SK-N-SH (cell line): ENCODE measurements at regions not wholly inside any gene's neighbourhood (a gene's known extent, or its start where the extent isn't known, plus 50 kb on each side); places are given as distances from the start of the nearest gene placed in this dataset.

ENCODE experiments used
- CTCF ChIA-PET: fragments of 300-600, 350-600 bp; formaldehyde crosslinking; extraction: SDS; loops from one replicate; lab custom pipeline; 2021; lab: Yijun Ruan, JAX
- POLR2A ChIA-PET: fragments of 350-600 bp; sonication (Branson Sonifier 250); formaldehyde crosslinking; extraction: SDS; loops from one replicate; lab custom pipeline; 2020; ENCODE audit warnings: antibody characterized with exemption, inconsistent platforms; lab: Yijun Ruan, JAX
- DNase-seq: peaks from one replicate; pipeline ENCODE4 v3.0.0; 2012
- H2AFZ ChIP-seq: fragments of 200-600 bp; sonication (generic); 2 replicates; pipeline ENCODE4 v1.8.1; 2016; ENCODE audit warnings: antibody characterized with exemption, mild to moderate bottlenecking, low read depth
- H3F3A ChIP-seq: fragments of 200-600 bp; sonication (generic); replicated peaks from 2 replicates; pipeline ENCODE3; 2016; ENCODE audit warnings: antibody characterized with exemption, mild to moderate bottlenecking; ENCODE audit not compliant: insufficient read depth
- H3K27ac ChIP-seq, 2 experiments: fragments of 200-500 bp in 1 of 2; fragments of 200-600 bp in 1 of 2; sonication (Bioruptor generic) in 1 of 2; sonication (generic), shearing (Covaris generic) in 1 of 2; 2 replicates each; pipeline versions ENCODE4 v1.5.1 to v1.6.1; 2014 to 2016; ENCODE audit warnings: low read depth in 2 of 2, inconsistent platforms in 1 of 2, low read length in 1 of 2, mild to moderate bottlenecking in 1 of 2, mixed read lengths in 1 of 2
- H3K27me3 ChIP-seq: fragments of 200-600 bp; sonication (generic), shearing (Covaris generic); 2 replicates; pipeline ENCODE4 v1.6.1; 2016; ENCODE audit warnings: mixed run types; ENCODE audit not compliant: insufficient read depth
- H3K36me3 ChIP-seq, 2 experiments: fragments of 200-500 bp in 1 of 2; fragments of 200-600 bp in 1 of 2; sonication (Bioruptor generic) in 1 of 2; sonication (generic) in 1 of 2; replicated peaks in 1 of 2; 2 replicates each; pipeline versions ENCODE3 to v1.5.1; 2014 to 2016; ENCODE audit warnings: low read length in 1 of 2, mild to moderate bottlenecking in 1 of 2; ENCODE audit not compliant: insufficient read depth in 2 of 2, control insufficient read depth in 1 of 2
- H3K4me1 ChIP-seq, 2 experiments: fragments of 200-500 bp in 1 of 2; fragments of 200-600 bp in 1 of 2; sonication (Bioruptor generic) in 1 of 2; sonication (generic), shearing (Covaris generic) in 1 of 2; 2 replicates each; pipeline versions ENCODE4 v1.5.1 to v1.6.1; 2014 to 2016; ENCODE audit warnings: low read depth in 1 of 2, low read length in 1 of 2, mixed run types in 1 of 2; ENCODE audit not compliant: insufficient read depth in 2 of 2, control insufficient read depth in 1 of 2
- H3K4me2 ChIP-seq: fragments of 200-600 bp; sonication (generic), shearing (Covaris generic); 2 replicates; pipeline ENCODE4 v1.6.1; 2017; ENCODE audit warnings: mixed run types
- H3K4me3 ChIP-seq, 2 experiments: fragments of 200-500 bp in 1 of 2; fragments of 200-600 bp in 1 of 2; sonication (Bioruptor generic) in 1 of 2; sonication (generic), shearing (Covaris generic) in 1 of 2; 2 replicates each; pipeline versions ENCODE4 v1.5.1 to v1.8.1; 2014 to 2016; ENCODE audit warnings: low read depth in 2 of 2, inconsistent platforms in 1 of 2, low read length in 1 of 2, mild to moderate bottlenecking in 1 of 2, mixed read lengths in 1 of 2, moderate library complexity in 1 of 2
- H3K79me2 ChIP-seq: fragments of 200-600 bp; sonication (generic); 2 replicates; pipeline ENCODE4 v1.8.1; 2017; ENCODE audit warnings: mild to moderate bottlenecking; ENCODE audit not compliant: insufficient read depth
- H3K9ac ChIP-seq: fragments of 200-600 bp; sonication (generic); 2 replicates; pipeline ENCODE4 v1.6.1; 2017; ENCODE audit warnings: mixed run types
- H3K9me2 ChIP-seq: fragments of 200-600 bp; sonication (generic); 2 replicates; pipeline ENCODE4 v1.6.1; 2017; ENCODE audit warnings: mixed run types
- H3K9me3 ChIP-seq: fragments of 200-600 bp; sonication (generic); 2 replicates; pipeline ENCODE4 v1.6.1; 2017; ENCODE audit warnings: mixed run types, mild to moderate bottlenecking, moderate library complexity
- H4K20me1 ChIP-seq: fragments of 200-600 bp; sonication (generic); 2 replicates; pipeline ENCODE4 v1.6.1; 2017; ENCODE audit warnings: mild to moderate bottlenecking, mixed run types; ENCODE audit not compliant: insufficient read depth
- EZH2phosphoT487 ChIP-seq: fragments of 200-600 bp; sonication (generic); IDR thresholded peaks from 2 replicates; pipeline ENCODE4 v1.6.1; 2017; ENCODE audit warnings: low read depth, mixed run types, mild to moderate bottlenecking, antibody characterized with exemption, moderate library complexity, borderline replicate concordance
- FOXJ3 ChIP-seq: sonication (generic); formaldehyde crosslinking; IDR thresholded peaks from 2 replicates; pipeline ENCODE4 v1.5.1; 2020; ENCODE audit warnings: mild to moderate bottlenecking, missing genetic modification reagents
- POLR2AphosphoS5 ChIP-seq: IDR thresholded peaks from 2 replicates; pipeline ENCODE4 v1.6.1; 2012; ENCODE audit warnings: low read depth, low read length
- TEAD4 ChIP-seq: IDR thresholded peaks from 2 replicates; pipeline ENCODE4 v1.4.0; 2012; ENCODE audit warnings: mild to moderate bottlenecking, borderline replicate concordance; ENCODE audit not compliant: insufficient read depth
- WGBS: methylation state at CpG from one replicate; pipeline ENCODE4 v1.1.6; 2017; ENCODE audit warnings: low lambda C conversion rate; 5-methylcytosine and 5-hydroxymethylcytosine counted together
- TF ChIP-seq, protein P1 (sequence below): IDR thresholded peaks from 2 replicates; pipeline ENCODE4 v1.4.0; 2012; ENCODE audit warnings: low read depth

- no peaks in the 10 kb centered on the region for H3F3A ChIP-seq
- H3K27ac ChIP-seq = no peak overlapping the region
- 49% methylated on average over 14 of the region's 14 CpGs for WGBS
- no peaks in the 10 kb centered on the region for H3K36me3 ChIP-seq
- CTCF ChIA-PET = interaction anchor here (1.0 to 2.9 kb wide), 5 partner anchors 12 to 320 kb away, joined by 3 to 17 read pairs (median 5); no protein-coding TSS in a partner anchor
- POLR2A ChIA-PET = no interaction called here
- TF ChIP-seq EZH2phosphoT487 = no peak
- TF ChIP-seq, protein P1, sequence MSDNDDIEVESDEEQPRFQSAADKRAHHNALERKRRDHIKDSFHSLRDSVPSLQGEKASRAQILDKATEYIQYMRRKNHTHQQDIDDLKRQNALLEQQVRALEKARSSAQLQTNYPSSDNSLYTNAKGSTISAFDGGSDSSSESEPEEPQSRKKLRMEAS = no peak
- no peak for TF ChIP-seq FOXJ3 (CRISPR knock-in tag)
- no peak for TF ChIP-seq POLR2AphosphoS5
- TF ChIP-seq TEAD4 = no peak
- TF ChIP-seq, all 33 proteins: peak for 0
- Histone ChIP-seq H3K9me2 (no peaks in the 10 kb centered on the region), H3K4me2 (no peak overlapping the region), H3K4me1 (peaks cover 0 to 18% of the 10 kb centered on the region in 2 experiments; a peak in 1 of 4 replicates), H3K27me3 (no peaks in the 10 kb centered on the region; the same call in 1 of the 2 replicates), H3K4me3 (no peak overlapping the region), H3K9me3 (no peaks in the 10 kb centered on the region), H3K79me2 (no peaks in the 10 kb centered on the region), H3K9ac (no peak overlapping the region), H2AFZ (no peak overlapping the region), H4K20me1 (no peaks in the 10 kb centered on the region)
- DNase-seq = no peak
Measured at GRCh38 chr7:155247479-155248365, 50.0 kb upstream of the INSIG1 start.
